ENCODE measurements at regions not wholly inside any gene's neighbourhood (a gene's known extent, or its start where the extent isn't known, plus 50 kb on each side); places are given as distances from the start of the nearest gene placed in this dataset.

DNA sequence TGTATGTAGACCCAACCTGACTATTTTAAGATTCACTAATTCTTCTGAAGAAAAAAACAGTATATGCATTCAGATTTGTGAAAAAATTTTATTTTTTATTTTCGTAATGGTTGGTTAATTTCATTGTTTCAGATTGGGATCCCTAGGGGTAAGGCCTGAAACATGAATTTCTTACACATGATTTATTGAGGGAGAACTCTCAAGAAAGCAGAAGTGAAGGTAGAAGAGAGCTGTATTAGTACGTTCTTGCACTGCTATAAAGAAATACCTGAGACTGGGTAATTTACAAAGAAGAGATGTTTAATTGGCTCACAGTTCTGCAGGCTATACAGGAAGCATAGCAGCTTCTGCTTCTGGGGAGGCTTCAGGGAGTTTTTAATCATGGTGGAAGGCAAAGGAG lies 611.9 kb upstream of the TECRL start (continued):
- TF ChIP-seq ZBTB40 (IDR thresholded peaks at IDR 0.05) (no peak), ZBTB40 (CRISPR knock-in tag; IDR thresholded peaks at IDR 0.05) (no peak)

DNA sequence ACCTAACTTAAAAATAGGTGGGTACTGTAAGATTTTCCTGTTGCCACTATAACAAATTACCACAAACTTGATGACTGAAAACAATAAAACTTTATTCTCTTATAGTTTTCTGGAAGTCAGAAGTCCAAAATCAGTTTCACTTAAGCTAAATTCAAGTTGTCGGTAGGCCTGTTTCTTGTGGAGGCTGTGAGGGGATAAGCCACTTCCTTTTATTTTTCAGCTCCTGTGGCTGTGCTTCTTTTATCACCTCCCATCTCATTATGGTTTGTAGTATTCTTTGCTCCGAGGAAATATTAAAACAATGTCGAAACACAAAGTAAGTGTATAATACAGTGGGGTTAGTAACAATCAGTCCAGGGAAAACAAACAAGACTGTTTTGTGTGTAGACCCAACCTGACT lies 610.5 kb upstream of the TECRL start:
- Histone ChIP-seq H3K4me3 (replicated peaks in 1 of 3; ENCODE audit: insufficient read depth in 1 of 3, low read depth in 2 of 3, low read length in 3 of 3) (no peak overlapping the region), H3K36me3 (replicated peaks in 1 of 2; ENCODE audit: control insufficient read depth in 1 of 2, insufficient read depth in 2 of 2, low read length in 2 of 2) (no peaks in the 10 kb centered on the region), H3K27ac (ENCODE audit: extremely low read length, insufficient read depth, low read length) (no peak overlapping the region), H3K9ac (ENCODE audit: insufficient read depth, low read depth, low read length) (no peak overlapping the region), H3K4me2 (ENCODE audit: low read depth, low read length) (no peak overlapping the region), H3K27me3 (ENCODE audit: control insufficient read depth in 1 of 2, insufficient read depth in 2 of 2, low read length in 2 of 2) (no peaks in the 10 kb centered on the region), H2AFZ (ENCODE audit: low read length) (no peak overlapping the region), H3K4me1 (ENCODE audit: insufficient read depth, low read length) (no peaks in the 10 kb centered on the region), H4K20me1 (ENCODE audit: insufficient read depth, low read length) (no peaks in the 10 kb centered on the region), H3K9me3 (ENCODE audit: low read length) (no peaks in the 10 kb centered on the region), H3K79me2 (ENCODE audit: insufficient read depth, low read length) (no peaks in the 10 kb centered on the region)
- CTCF ChIA-PET (ENCODE audit: low intra/inter-chr PET ratio, low total read pairs) = no interaction called here
- in situ Hi-C loops (cut with HindIII; ENCODE audit: extremely low pct_ligation_motif_present, low pct_unique_long_range_greater_than_20kb) = loop anchor here (25.0 kb wide), 1 partner anchor 1668 kb away; no protein-coding TSS in a partner anchor
- intact Hi-C loops (cut with micrococcal nuclease; ENCODE audit: unreplicated experiment) = no loop called here
- ATAC-seq = no peak
- POLR2A ChIA-PET = no interaction called here
- BruUV-seq (replicated peaks) = no TSS peak
- FAIRE-seq = no peak
- WGBS (ENCODE audit: low lambda C conversion rate) = under 1% methylated on average over 3 of the region's 3 CpGs
- no peak for DNase-seq (ENCODE audit: low spot score)
- TF ChIP-seq MTA3 (CRISPR knock-in tag; IDR thresholded peaks at IDR 0.05) (no peak), KDM1A (CRISPR knock-in tag; IDR thresholded peaks at IDR 0.05) (no peak), AHDC1 (CRISPR knock-in tag; IDR thresholded peaks at IDR 0.05; ENCODE audit: borderline replicate concordance) (no peak)
- TF ChIP-seq, protein P1, sequence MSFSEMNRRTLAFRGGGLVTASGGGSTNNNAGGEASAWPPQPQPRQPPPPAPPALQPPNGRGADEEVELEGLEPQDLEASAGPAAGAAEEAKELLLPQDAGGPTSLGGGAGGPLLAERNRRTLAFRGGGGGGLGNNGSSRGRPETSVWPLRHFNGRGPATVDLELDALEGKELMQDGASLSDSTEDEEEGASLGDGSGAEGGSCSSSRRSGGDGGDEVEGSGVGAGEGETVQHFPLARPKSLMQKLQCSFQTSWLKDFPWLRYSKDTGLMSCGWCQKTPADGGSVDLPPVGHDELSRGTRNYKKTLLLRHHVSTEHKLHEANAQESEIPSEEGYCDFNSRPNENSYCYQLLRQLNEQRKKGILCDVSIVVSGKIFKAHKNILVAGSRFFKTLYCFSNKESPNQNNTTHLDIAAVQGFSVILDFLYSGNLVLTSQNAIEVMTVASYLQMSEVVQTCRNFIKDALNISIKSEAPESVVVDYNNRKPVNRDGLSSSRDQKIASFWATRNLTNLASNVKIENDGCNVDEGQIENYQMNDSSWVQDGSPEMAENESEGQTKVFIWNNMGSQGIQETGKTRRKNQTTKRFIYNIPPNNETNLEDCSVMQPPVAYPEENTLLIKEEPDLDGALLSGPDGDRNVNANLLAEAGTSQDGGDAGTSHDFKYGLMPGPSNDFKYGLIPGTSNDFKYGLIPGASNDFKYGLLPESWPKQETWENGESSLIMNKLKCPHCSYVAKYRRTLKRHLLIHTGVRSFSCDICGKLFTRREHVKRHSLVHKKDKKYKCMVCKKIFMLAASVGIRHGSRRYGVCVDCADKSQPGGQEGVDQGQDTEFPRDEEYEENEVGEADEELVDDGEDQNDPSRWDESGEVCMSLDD (CRISPR knock-in tag; IDR thresholded peaks at IDR 0.05; ENCODE audit: borderline replicate concordance) = no peak

All from HepG2 (cell line).